Umbilical cord (tissue), 1 donor: ENCODE measurements at regions not wholly inside any gene's neighbourhood (a gene's known extent, or its start where the extent isn't known, plus 50 kb on each side); places are given as distances from the start of the nearest gene placed in this dataset.
A peak's percentile ranks its signal among the peaks of the same experiment; 100 is the strongest.
"Not testable (repeated sequence)": the region's sequence is repeated elsewhere in the genome, so short reads cannot be mapped to it uniquely, and the experiment has no call there.

Source experiments
- DNase-seq: peaks from one replicate; pipeline ENCODE4 v3.0.0-alpha.2; 2015; ENCODE audit warnings: low spot score

- DNase-seq: no peak
Measured at GRCh38 chr18:35826477-35826876, 146.0 kb upstream of the RMP24 start.

- DNase-seq: no peak
Measured at GRCh38 chr18:35827275-35827902, 145.1 kb upstream of the RMP24 start.

GRCh38 chr18:35827903-35828275 is 144.6 kb upstream of the RMP24 start:
- DNase-seq: no peak

- DNase-seq: no peak
Measured at GRCh38 chr18:35828591-35828990, 143.9 kb upstream of the RMP24 start.

DNA sequence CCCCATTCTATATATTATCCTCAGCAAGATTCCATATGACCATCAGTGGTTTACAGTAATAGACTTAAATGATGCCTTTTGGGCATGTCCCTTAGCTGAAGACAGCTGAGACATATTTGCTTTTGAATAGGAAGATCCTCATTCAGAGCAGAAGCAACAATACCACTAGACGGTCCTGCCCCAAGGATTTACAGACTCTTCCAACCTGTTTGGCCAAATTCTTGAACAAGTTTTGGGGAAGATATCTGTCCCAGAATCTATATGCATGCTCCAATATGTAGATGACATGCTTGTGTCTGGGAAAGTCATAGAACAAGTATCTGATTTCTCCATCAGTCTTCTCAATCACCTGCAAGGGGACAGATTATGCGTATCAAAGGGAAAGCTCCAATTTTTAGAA is 137.1 kb upstream of the RMP24 start:
- peak; percentile 49 for DNase-seq

DNA sequence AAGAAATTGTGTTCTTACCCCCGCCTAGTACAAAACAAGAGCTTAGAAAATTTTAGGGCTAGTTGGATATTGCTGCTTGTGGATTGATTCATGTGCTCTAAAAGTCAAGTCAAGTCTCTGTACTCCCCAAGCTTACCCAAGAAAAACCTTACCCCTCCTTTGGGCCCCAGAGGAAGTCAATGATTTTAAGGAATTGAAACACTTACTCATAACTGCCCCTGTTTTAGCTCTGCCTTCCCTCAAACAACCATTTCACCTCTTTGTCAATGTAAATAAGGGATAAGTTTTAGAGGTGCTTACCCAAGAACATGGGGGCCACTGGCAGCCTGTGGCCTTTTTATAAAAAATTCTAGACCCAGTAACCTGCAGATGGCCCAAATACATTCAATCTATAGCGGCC is 136.6 kb upstream of the RMP24 start:
- DNase-seq: no peak

DNA sequence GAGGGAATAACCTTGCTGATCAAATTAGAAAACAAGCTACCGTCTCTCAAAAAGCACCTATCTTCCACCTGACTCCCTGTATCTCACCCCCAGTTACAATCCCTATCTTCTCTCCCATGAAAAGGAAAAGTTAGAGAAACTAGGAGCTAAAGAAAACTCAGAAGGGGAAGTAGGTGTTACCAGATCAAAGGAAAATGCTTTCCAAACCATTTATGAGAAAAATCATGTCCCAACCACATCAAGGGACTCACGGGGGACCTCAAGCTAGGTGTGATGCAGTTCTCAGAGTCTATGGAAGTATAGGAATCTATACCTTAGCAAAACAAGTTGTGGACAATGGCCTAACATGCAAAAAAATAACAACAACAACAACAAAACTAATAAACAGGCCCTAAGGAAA is 135.5 kb upstream of the RMP24 start:
- no peak for DNase-seq

DNA sequence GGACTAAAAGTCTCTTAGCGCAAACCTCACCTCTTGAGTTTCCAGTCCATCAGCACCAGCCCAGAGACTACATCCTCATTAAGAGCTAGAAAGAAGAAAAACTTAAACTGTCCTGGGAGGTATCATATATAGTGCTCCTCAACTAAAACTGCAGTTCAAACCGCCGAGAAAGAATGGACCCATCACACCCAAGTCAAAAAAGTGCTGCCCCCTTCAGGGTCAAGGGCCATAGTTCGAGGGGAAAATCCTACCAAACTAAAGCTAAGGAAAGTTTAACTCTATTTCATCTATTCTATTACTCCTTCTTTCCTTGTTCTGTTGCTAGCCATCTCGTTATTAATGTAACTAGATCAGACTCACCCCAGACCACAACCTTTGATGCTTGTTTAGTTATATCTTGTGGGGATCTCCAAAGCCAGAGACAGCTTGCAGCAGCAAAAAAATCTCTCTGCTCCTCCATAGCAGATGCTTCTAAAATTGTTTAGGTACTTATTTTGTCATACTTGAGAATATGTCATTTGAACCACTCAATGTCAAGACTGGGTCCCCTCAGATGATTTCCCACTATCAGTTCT is 134.5 kb upstream of the RMP24 start:
- DNase-seq: no peak

- no peak for DNase-seq
Measured at GRCh38 chr18:35841283-35841682, 131.2 kb upstream of the RMP24 start.

- DNase-seq: no peak
Measured at GRCh38 chr18:35842536-35842935, 129.9 kb upstream of the RMP24 start.

- DNase-seq: not testable (repeated sequence)
Measured at GRCh38 chr18:35848321-35848720, 124.2 kb upstream of the RMP24 start.

DNA sequence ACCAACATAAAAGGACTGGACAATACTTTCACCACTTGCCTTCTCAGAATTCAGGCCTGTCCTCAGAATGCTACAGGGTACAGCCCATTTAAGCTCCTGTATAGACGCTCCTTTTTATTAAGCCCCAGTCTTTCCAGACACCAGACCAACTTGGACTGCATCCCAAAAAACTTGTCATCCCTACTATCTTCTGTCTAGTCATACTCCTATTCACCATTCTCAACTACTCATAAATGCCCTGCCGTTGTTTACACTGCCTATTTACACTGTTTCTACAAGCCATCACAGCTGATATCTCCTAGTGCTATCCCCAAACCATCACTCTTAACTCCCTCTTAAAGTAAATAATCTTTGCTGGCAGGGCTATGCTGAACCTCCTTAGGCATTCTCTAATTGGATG is 123.2 kb upstream of the RMP24 start:
- DNase-seq: not testable (repeated sequence)

GRCh38 chr18:35851286-35851970 is 121.1 kb upstream of the RMP24 start:
- DNase-seq: no peak

DNA sequence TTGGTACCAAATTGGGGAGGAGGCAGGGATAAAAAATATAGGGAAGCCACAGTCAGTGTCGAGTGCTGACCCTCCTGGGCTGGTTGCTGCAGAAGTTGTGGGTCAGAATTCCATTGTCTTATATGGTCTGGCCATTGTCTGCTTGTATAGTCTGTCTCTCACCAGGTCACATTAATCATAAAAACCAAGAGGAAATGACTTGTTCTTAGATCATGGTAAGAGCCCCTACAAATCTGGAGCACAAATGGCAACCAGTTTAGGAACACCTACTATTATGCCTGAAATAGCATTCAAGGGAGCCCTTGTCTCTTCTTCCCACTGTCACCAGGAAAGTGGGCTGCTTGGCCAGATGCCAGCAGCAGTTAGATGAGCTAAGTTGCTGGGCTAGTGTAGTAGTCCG is 119.7 kb upstream of the RMP24 start:
- no peak for DNase-seq

GRCh38 chr18:35854095-35854494 is 118.4 kb upstream of the RMP24 start:
- no peak for DNase-seq

DNA sequence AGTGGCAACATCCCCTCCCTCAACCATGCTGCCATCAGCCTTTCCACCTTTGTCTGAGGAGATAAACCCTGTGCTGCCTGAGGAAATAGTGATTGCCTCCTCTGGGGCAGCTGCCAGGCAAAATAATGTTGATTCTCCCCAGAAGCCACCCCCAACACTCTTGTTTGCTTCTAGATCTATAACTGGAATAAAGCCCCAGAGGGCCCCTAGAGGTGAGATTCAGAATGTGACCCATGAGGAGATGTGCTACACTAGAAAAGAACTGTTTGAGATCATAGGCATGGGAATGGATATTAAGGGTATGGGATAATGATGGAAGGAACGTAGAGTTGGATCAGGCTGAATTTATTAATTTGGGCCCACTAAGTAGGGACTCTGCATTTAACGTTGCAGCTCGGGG is 116.3 kb upstream of the RMP24 start:
- DNase-seq: no peak

DNA sequence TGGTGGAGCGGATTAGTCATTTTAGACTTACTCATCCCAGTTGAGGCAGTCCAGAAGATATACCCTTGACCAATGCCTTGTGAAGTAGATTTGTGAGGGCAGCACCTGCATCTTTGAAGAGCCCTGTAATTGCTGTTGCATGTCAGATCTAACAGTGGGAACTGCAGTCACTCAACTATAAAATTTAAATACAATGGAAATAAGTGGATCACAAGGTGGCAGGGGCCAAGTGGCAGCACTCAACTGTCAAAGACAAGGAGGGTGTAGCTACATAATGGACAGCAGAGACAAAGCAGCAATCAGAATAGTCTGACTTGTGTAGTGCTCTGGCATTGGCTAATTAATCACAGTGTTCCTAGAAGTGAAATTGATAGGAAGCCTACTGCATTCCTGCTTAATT is 115.8 kb upstream of the RMP24 start:
- DNase-seq: not testable (repeated sequence)

DNA sequence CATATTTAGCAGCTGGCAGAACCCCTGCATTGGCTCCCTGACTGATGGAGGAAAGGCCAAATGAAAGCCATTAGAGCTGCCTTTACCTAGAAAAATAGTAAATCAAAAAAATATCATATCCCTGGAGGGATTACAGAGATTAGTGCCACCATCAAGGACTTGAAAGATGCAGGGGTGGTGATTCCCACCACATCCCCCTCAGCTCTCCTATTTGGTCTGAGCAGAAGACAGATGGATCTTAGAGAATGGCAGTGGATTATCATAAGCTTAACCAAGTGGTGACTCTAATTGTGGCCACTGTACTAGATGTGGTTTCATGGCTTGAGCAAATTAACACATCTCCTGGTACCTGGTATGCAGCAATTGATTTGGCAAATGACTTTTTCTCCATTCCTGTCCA is 114.9 kb upstream of the RMP24 start:
- DNase-seq: not testable (repeated sequence)

DNA sequence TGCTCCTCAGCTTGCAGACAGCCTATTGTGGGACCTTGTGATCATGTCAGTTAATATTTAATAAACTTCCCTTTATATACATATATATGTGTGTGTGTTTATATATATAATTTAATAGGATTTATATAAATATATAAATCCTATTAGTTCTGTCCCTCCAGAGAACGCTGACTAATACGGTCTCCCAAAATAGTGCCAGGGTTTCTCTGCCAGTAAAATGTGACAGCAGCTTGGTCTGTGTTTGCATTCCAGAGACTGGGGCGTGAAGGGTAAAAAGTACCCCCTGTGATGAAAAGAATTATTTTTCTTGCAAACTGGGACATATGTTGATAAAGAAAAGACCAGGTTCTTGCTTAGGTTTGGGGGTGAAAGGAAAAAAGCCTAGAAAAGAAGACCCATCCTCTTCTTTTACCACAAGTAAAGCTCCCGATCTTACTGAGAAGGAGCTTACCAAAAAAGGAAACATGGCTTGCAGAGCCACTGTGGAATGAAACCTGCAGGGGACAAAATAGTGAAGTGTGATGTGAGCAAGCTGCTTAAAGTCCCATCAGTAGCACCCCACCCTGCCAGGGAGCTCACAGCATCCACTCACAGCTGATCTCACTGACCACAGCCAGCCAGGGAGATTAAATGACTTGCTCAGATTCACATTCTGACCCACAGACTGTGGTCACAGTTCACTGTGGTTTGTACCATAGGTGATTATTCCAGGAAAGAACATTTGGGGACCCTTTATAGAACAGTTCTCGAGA is 110.9 kb upstream of the RMP24 start:
- no peak for DNase-seq

- no peak for DNase-seq
Measured at GRCh38 chr18:35862119-35862640, 110.3 kb upstream of the RMP24 start.

- DNase-seq: no peak
Measured at GRCh38 chr18:35864916-35865315, 107.6 kb upstream of the RMP24 start.

DNA sequence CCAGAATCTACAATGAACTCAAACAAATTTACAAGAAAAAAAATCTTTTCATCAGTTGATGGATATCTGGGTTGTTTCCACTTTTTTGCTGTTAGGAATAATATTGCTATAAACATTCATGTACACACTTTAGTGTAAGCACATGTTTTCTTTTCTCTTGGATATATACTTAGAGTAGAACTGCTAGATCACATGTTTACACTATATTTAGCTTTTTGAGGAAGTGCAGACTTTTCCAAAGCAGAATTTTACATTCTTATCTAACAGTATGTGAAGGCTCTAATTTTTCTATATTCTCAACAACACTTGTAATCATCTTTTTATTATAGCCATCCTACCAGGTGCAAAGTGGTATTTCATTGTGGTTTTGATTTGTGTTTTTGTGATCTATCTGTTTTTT is 103.6 kb upstream of the RMP24 start:
- DNase-seq: no peak
